ENCODE measurements at regions not wholly inside any gene's neighbourhood (a gene's known extent, or its start where the extent isn't known, plus 50 kb on each side); places are given as distances from the start of the nearest gene placed in this dataset.
"Not testable (repeated sequence)": the region's sequence is repeated elsewhere in the genome, so short reads cannot be mapped to it uniquely, and the experiment has no call there.

GRCh38 chr6:67775333-67775732, 859.7 kb upstream of the ADGRB3 start:
- no peak for TF ChIP-seq CTCF (IDR thresholded peaks at IDR 0.05; ENCODE audit: insufficient read depth, low read length, missing control alignments)
- ChIA-PET CTCF (interaction anchor here (1.4 kb wide), 1 partner anchor 18 kb away, joined by 3 read pairs; no protein-coding TSS in a partner anchor), POLR2A (no interaction called here)

GRCh38 chr6:67768972-67769371, 866.1 kb upstream of the ADGRB3 start:
- POLR2A ChIA-PET = no interaction called here
- CTCF ChIA-PET = no interaction called here
- DNase-seq (ENCODE audit: low read depth, low spot score) = no peak
- H3K4me3 ChIP-seq (ENCODE audit: low read depth, low read length) = no peak overlapping the region
- no peak for TF ChIP-seq CTCF (IDR thresholded peaks at IDR 0.05; ENCODE audit: insufficient read depth, low read length, missing control alignments)

More at GRCh38 chr6:67775333-67775732, 859.7 kb upstream of the ADGRB3 start:
- H3K4me3 ChIP-seq (ENCODE audit: low read depth, low read length) = no peak overlapping the region
- no peak for DNase-seq (ENCODE audit: low read depth, low spot score)

GRCh38 chr6:67767046-67767822, 867.8 kb upstream of the ADGRB3 start:
- POLR2A ChIA-PET; DNase-seq (ENCODE audit: low read depth, low spot score); H3K4me3 ChIP-seq (ENCODE audit: low read depth, low read length); CTCF ChIA-PET: not testable (repeated sequence)

- CTCF ChIA-PET = no interaction called here
- no peak overlapping the region for H3K4me3 ChIP-seq (ENCODE audit: low read depth, low read length)
- no peak for DNase-seq (ENCODE audit: low read depth, low spot score)
- TF ChIP-seq CTCF (IDR thresholded peaks at IDR 0.05; ENCODE audit: insufficient read depth, low read length, missing control alignments) = no peak
- POLR2A ChIA-PET = no interaction called here
Observed at GRCh38 chr6:67766057-67766456, 869.0 kb upstream of the ADGRB3 start.

- DNase-seq (ENCODE audit: low read depth, low spot score) = no peak
- ChIA-PET CTCF (no interaction called here), POLR2A (no interaction called here)
- no peak for TF ChIP-seq CTCF (IDR thresholded peaks at IDR 0.05; ENCODE audit: insufficient read depth, low read length, missing control alignments)
- H3K4me3 ChIP-seq (ENCODE audit: low read depth, low read length) = no peak overlapping the region
Observed at GRCh38 chr6:67759001-67759400, 876.1 kb upstream of the ADGRB3 start.

- TF ChIP-seq CTCF (IDR thresholded peaks at IDR 0.05; ENCODE audit: insufficient read depth, low read length, missing control alignments) = no peak
- CTCF ChIA-PET = no interaction called here
- no peak overlapping the region for H3K4me3 ChIP-seq (ENCODE audit: low read depth, low read length)
- no peak for DNase-seq (ENCODE audit: low read depth, low spot score)
- POLR2A ChIA-PET = no interaction called here
Observed at GRCh38 chr6:67757465-67758033, 877.5 kb upstream of the ADGRB3 start.

GRCh38 chr6:67748521-67748920, 886.6 kb upstream of the ADGRB3 start:
- H3K4me3 ChIP-seq (ENCODE audit: low read depth, low read length) = no peak overlapping the region
- no peak for TF ChIP-seq CTCF (IDR thresholded peaks at IDR 0.05; ENCODE audit: insufficient read depth, low read length, missing control alignments)
- ChIA-PET CTCF (no interaction called here), POLR2A (no interaction called here)
- no peak for DNase-seq (ENCODE audit: low read depth, low spot score)

Data from AG04449 (cell line).